ENCODE measurements at regions not wholly inside any gene's neighbourhood (a gene's known extent, or its start where the extent isn't known, plus 50 kb on each side); places are given as distances from the start of the nearest gene placed in this dataset.

DNA sequence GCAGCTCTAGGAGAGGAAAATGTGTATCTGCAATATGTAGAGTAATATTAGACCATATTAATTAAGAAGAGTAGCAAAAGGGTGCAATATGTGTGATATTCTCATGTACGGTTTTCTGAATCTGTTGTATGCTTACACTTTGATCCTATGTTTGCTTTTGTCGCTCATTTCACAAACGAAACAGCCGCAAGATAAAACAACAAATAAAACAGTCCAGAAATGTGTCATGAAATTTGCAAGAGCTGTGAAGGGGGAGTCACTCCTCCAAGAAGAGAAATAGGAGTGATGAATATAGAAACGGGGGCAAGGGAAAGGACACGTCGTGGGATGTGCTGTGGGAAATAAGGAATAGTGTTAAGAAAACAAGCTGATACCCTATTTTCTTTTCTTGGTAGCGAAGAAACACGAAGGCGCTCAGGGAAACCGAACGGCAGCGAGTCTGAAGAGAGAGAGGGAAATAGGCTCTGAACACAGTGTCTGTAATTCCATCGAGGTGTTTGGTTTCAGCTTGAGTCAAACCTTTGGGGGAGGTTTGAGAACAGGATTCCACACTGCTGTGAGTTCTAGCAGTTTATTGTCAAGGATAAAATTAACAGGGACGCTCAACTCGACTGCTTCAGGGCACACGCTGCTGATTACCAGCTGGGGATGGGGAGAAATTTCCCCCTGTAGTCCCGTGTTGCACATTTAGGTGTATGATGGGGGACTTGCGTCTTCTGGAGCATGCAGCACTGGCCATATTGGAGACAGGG, 595.6 kb upstream of the TENM3 start:
- TF ChIP-seq, protein P1, sequence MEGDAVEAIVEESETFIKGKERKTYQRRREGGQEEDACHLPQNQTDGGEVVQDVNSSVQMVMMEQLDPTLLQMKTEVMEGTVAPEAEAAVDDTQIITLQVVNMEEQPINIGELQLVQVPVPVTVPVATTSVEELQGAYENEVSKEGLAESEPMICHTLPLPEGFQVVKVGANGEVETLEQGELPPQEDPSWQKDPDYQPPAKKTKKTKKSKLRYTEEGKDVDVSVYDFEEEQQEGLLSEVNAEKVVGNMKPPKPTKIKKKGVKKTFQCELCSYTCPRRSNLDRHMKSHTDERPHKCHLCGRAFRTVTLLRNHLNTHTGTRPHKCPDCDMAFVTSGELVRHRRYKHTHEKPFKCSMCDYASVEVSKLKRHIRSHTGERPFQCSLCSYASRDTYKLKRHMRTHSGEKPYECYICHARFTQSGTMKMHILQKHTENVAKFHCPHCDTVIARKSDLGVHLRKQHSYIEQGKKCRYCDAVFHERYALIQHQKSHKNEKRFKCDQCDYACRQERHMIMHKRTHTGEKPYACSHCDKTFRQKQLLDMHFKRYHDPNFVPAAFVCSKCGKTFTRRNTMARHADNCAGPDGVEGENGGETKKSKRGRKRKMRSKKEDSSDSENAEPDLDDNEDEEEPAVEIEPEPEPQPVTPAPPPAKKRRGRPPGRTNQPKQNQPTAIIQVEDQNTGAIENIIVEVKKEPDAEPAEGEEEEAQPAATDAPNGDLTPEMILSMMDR (IDR thresholded peaks at IDR 0.05; ENCODE audit: insufficient read depth, low read depth, low read length): no peak
- no peak for TF ChIP-seq EZH2 (IDR thresholded peaks at IDR 0.05; ENCODE audit: insufficient read depth, low read length)
